CD8-positive, alpha-beta memory T cell (primary cell): ENCODE measurements at regions not wholly inside any gene's neighbourhood (a gene's known extent, or its start where the extent isn't known, plus 50 kb on each side); places are given as distances from the start of the nearest gene placed in this dataset.

Experiments used
- CTCF ChIA-PET: fragments of 350-600 bp; sonication (Branson Sonifier 250); formaldehyde crosslinking; loops from one replicate; lab custom pipeline; 2021; ENCODE audit warnings: antibody characterized with exemption; lab: Charles Lee
- POLR2A ChIA-PET: fragments of 350-600 bp; sonication (Branson Sonifier 250); formaldehyde crosslinking; loops from one replicate; lab custom pipeline; 2021; ENCODE audit warnings: antibody characterized with exemption; lab: Charles Lee
- DNase-seq, 5 donors: peaks; one replicate each; pipeline versions ENCODE4 v3.0.0 to v3.0.0-alpha.2; 2020 to 2022; ENCODE audit warnings: mixed read lengths in 1 of 5
- H3K27ac ChIP-seq: one replicate; pipeline ENCODE4 v1.7.0; 2013; ENCODE audit warnings: low read depth, mild to moderate bottlenecking, low read length, moderate library complexity
- H3K27me3 ChIP-seq: 2 replicates; pipeline ENCODE4 v1.7.0; 2013; ENCODE audit warnings: low read length, mild to moderate bottlenecking; ENCODE audit not compliant: insufficient read depth, poor library complexity, severe bottlenecking
- H3K36me3 ChIP-seq: 2 replicates; pipeline ENCODE4 v1.7.0; 2013; ENCODE audit warnings: mild to moderate bottlenecking, low read length, moderate library complexity; ENCODE audit not compliant: insufficient read depth
- H3K4me1 ChIP-seq: 2 replicates; pipeline ENCODE4 v1.7.0; 2013; ENCODE audit warnings: mild to moderate bottlenecking, low read length, moderate library complexity; ENCODE audit not compliant: insufficient read depth
- H3K4me3 ChIP-seq: 2 replicates; pipeline ENCODE4 v1.7.0; 2013; ENCODE audit warnings: mild to moderate bottlenecking, low read length
- H3K9me3 ChIP-seq: 2 replicates; pipeline ENCODE4 v1.7.0; 2013; ENCODE audit warnings: mild to moderate bottlenecking, low read length
- H3K27ac Mint-ChIP-seq, 8 donors: one replicate each; pipeline ENCODE4 v1.8.0; 2020 to 2021; ENCODE audit warnings: mixed read lengths in 8 of 8, mild to moderate bottlenecking in 6 of 8, inconsistent platforms in 3 of 8, moderate library complexity in 3 of 8
- H3K27me3 Mint-ChIP-seq, 2 donors: one replicate each; pipeline ENCODE4 v1.8.0; 2020 to 2021; ENCODE audit warnings: mixed read lengths in 2 of 2, mild to moderate bottlenecking in 1 of 2, moderate library complexity in 1 of 2
- H3K36me3 Mint-ChIP-seq, 3 donors: one replicate each; pipeline ENCODE4 v1.8.0; 2020 to 2021; ENCODE audit warnings: mixed read lengths in 3 of 3, inconsistent platforms in 1 of 3, mild to moderate bottlenecking in 1 of 3
- H3K4me1 Mint-ChIP-seq, 3 donors: one replicate each; pipeline ENCODE4 v1.8.0; 2020 to 2021; ENCODE audit warnings: mixed read lengths in 3 of 3, inconsistent platforms in 1 of 3, mild to moderate bottlenecking in 1 of 3
- H3K4me3 Mint-ChIP-seq, 7 donors: one replicate each; pipeline ENCODE4 v1.8.0; 2020 to 2021; ENCODE audit warnings: mixed read lengths in 7 of 7, mild to moderate bottlenecking in 6 of 7, moderate library complexity in 4 of 7, inconsistent platforms in 2 of 7
- H3K9me3 Mint-ChIP-seq, 5 donors: one replicate each; pipeline ENCODE4 v1.8.0; 2020 to 2022; ENCODE audit warnings: mixed read lengths in 5 of 5, mild to moderate bottlenecking in 3 of 5, moderate library complexity in 2 of 5, inconsistent platforms in 1 of 5

DNA sequence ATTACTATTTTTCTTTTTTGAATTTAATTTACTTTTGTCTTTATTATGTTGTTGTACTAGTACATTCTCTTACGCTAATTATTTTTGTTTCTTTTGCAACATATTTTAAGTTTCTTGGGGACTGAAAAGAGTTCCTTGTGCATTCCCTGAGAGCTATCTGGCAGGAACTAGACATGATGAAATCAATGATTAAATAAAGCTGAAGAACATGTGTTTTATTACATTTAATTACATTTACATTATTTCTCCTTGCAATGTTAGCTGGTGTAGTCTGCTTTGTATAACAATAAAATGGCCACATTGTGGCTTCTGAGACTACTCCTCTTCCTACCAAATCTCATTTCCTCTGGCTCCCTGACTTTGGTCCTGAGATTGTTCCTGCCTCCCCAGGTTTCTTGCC lies 244.9 kb downstream of the NDFIP2 start:
- no peaks in the 10 kb centered on the region for H3K4me1 Mint-ChIP-seq
- POLR2A ChIA-PET = no interaction called here
- CTCF ChIA-PET = no interaction called here

GRCh38 chr13:79724348-79725103 lies 243.6 kb downstream of the NDFIP2 start:
- DNase-seq = no peak
- H3K27me3 ChIP-seq = no peaks in the 10 kb centered on the region
- no peaks in the 10 kb centered on the region for H3K36me3 ChIP-seq
- H3K36me3 Mint-ChIP-seq = no peaks in the 10 kb centered on the region
- H3K4me3 ChIP-seq = no peak overlapping the region
- H3K27me3 Mint-ChIP-seq = no peaks in the 10 kb centered on the region
- H3K4me1 ChIP-seq = no peaks in the 10 kb centered on the region
- no peak overlapping the region for H3K27ac Mint-ChIP-seq
- ChIA-PET POLR2A (no interaction called here), CTCF (no interaction called here)
- H3K27ac ChIP-seq = no peak overlapping the region
- peaks cover 0 to 7% (median 0%) of the 10 kb centered on the region in 5 donors for H3K9me3 Mint-ChIP-seq
- H3K4me1 Mint-ChIP-seq = no peaks in the 10 kb centered on the region
- H3K4me3 Mint-ChIP-seq = no peak overlapping the region
- H3K9me3 ChIP-seq = no peaks in the 10 kb centered on the region

More for the DNA sequence above, 244.9 kb downstream of the NDFIP2 start:
- no peaks in the 10 kb centered on the region for H3K9me3 ChIP-seq
- no peaks in the 10 kb centered on the region for H3K4me1 ChIP-seq
- Mint-ChIP-seq H3K9me3 (peaks cover 0 to 8% (median 0%) of the 10 kb centered on the region in 5 donors), H3K27me3 (no peaks in the 10 kb centered on the region), H3K4me3 (no peak overlapping the region), H3K36me3 (no peaks in the 10 kb centered on the region), H3K27ac (no peak overlapping the region)
- no peaks in the 10 kb centered on the region for H3K36me3 ChIP-seq
- no peaks in the 10 kb centered on the region for H3K27me3 ChIP-seq
- no peak overlapping the region for H3K4me3 ChIP-seq
- no peak for DNase-seq
- no peak overlapping the region for H3K27ac ChIP-seq

GRCh38 chr13:79723519-79724024 lies 242.6 kb downstream of the NDFIP2 start:
- no peak overlapping the region for H3K27ac ChIP-seq
- Mint-ChIP-seq H3K9me3 (peaks cover 0 to 3% (median 0%) of the 10 kb centered on the region in 5 donors), H3K27me3 (no peaks in the 10 kb centered on the region), H3K27ac (no peak overlapping the region), H3K4me3 (no peak overlapping the region), H3K36me3 (no peaks in the 10 kb centered on the region), H3K4me1 (no peaks in the 10 kb centered on the region)
- no peaks in the 10 kb centered on the region for H3K9me3 ChIP-seq
- H3K4me1 ChIP-seq = no peaks in the 10 kb centered on the region
- ChIA-PET CTCF (no interaction called here), POLR2A (no interaction called here)
- no peak overlapping the region for H3K4me3 ChIP-seq
- H3K36me3 ChIP-seq = no peaks in the 10 kb centered on the region
- no peak for DNase-seq
- no peaks in the 10 kb centered on the region for H3K27me3 ChIP-seq

- no peaks in the 10 kb centered on the region for H3K9me3 ChIP-seq
- no peaks in the 10 kb centered on the region for H3K4me1 ChIP-seq
- H3K4me3 ChIP-seq = no peak overlapping the region
- H3K27ac ChIP-seq = no peak overlapping the region
- Mint-ChIP-seq H3K4me1 (no peaks in the 10 kb centered on the region), H3K4me3 (no peak overlapping the region), H3K27me3 (no peaks in the 10 kb centered on the region), H3K9me3 (peaks cover 0 to 2% (median 0%) of the 10 kb centered on the region in 5 donors), H3K27ac (no peak overlapping the region), H3K36me3 (no peaks in the 10 kb centered on the region)
- ChIA-PET CTCF (no interaction called here), POLR2A (no interaction called here)
- no peaks in the 10 kb centered on the region for H3K27me3 ChIP-seq
- DNase-seq = no peak
- no peaks in the 10 kb centered on the region for H3K36me3 ChIP-seq
Observed at GRCh38 chr13:79722885-79723445, 242.0 kb downstream of the NDFIP2 start.

GRCh38 chr13:79716191-79716590 lies 235.2 kb downstream of the NDFIP2 start:
- CTCF ChIA-PET = no interaction called here
- H3K36me3 Mint-ChIP-seq = no peaks in the 10 kb centered on the region

DNA sequence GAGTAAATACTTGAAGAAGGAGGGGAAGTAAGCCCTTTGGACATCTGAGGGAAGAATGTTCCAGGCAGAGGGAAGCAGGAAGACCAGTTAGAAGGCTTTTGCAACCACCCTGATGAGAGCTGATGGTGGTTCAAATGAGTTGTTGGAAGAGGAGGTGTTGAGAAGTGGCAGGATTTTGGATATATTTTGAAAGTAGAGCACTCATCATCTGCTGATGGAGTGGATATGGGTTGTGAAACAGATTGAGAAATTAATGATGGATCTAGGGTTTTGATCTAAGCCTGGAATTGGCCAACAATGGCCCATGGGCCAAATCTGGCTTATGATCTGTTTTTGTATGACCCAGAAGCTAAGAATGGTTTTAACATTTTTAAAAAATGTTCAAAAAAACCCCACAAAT lies 230.7 kb downstream of the NDFIP2 start:
- ChIA-PET CTCF (no interaction called here), POLR2A (no interaction called here)
- Mint-ChIP-seq H3K36me3 (no peaks in the 10 kb centered on the region), H3K9me3 (peaks cover 0 to 2% (median 0%) of the 10 kb centered on the region in 5 donors), H3K27ac (no peak overlapping the region), H3K4me1 (no peaks in the 10 kb centered on the region), H3K27me3 (peaks cover 0 to 3% of the 10 kb centered on the region in 2 donors), H3K4me3 (no peak overlapping the region)
- Histone ChIP-seq H3K9me3 (no peaks in the 10 kb centered on the region), H3K4me3 (no peak overlapping the region), H3K27ac (no peak overlapping the region), H3K4me1 (no peaks in the 10 kb centered on the region), H3K36me3 (no peaks in the 10 kb centered on the region), H3K27me3 (no peaks in the 10 kb centered on the region)
- no peak for DNase-seq

More at GRCh38 chr13:79716191-79716590, 235.2 kb downstream of the NDFIP2 start:
- DNase-seq = no peak
- Mint-ChIP-seq H3K9me3 (peaks cover 0 to 2% (median 0%) of the 10 kb centered on the region in 5 donors), H3K27me3 (peaks cover 0 to 2% of the 10 kb centered on the region in 2 donors), H3K27ac (no peak overlapping the region), H3K4me3 (no peak overlapping the region), H3K4me1 (no peaks in the 10 kb centered on the region)
- no peaks in the 10 kb centered on the region for H3K4me1 ChIP-seq
- no peaks in the 10 kb centered on the region for H3K27me3 ChIP-seq
- no peaks in the 10 kb centered on the region for H3K9me3 ChIP-seq
- no peak overlapping the region for H3K27ac ChIP-seq
- H3K36me3 ChIP-seq = no peaks in the 10 kb centered on the region
- H3K4me3 ChIP-seq = no peak overlapping the region
- POLR2A ChIA-PET = no interaction called here

DNA sequence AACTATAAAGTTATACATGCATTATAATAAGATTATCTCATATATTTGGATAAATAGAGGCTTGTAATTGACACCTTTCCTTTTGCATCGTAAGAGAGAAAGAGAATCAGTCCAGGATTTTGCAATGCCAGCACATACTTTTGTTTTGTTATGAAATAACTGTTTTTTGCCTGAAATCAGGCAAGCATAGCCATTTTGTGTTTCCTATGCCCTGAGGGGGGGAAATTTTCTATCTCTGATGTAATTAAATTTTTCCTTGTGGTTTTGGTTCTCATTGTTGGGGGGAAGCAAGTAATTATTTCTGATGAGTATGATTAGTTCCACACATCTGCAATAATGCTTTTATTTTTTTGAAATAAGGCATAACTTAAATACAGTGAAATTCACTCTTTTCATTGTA lies 229.4 kb downstream of the NDFIP2 start:
- POLR2A ChIA-PET = no interaction called here
- H3K36me3 Mint-ChIP-seq = no peaks in the 10 kb centered on the region
- DNase-seq = no peak
- Histone ChIP-seq H3K4me3 (no peak overlapping the region), H3K9me3 (no peaks in the 10 kb centered on the region), H3K27me3 (no peaks in the 10 kb centered on the region), H3K4me1 (no peaks in the 10 kb centered on the region), H3K36me3 (no peaks in the 10 kb centered on the region), H3K27ac (no peak overlapping the region)
- CTCF ChIA-PET = no interaction called here
- no peaks in the 10 kb centered on the region for H3K4me1 Mint-ChIP-seq
- no peak overlapping the region for H3K4me3 Mint-ChIP-seq
- H3K27ac Mint-ChIP-seq = no peak overlapping the region
- H3K9me3 Mint-ChIP-seq = peaks cover 0 to 2% (median 0%) of the 10 kb centered on the region in 5 donors
- H3K27me3 Mint-ChIP-seq = peaks cover 0 to 3% of the 10 kb centered on the region in 2 donors

DNA sequence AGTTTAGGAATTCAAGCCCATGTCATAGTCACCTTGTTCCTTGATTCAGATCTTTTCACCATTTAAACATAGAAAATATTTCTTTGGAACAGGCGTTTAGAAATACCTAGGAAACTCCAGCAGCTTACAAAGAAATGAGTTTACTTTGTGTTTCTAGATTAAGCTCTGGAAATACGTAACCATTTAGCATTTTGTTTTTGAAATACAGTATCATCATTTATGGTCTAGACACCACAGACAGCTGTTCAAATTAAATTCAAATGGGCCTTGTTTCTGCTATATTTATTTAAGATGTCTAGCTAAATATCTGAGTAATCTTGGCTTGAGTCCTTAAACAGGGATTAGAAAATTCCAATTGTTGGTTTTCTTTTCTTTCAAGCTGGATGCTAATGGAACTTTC lies 228.5 kb downstream of the NDFIP2 start:
- no peaks in the 10 kb centered on the region for H3K4me1 ChIP-seq
- no peak overlapping the region for H3K4me3 Mint-ChIP-seq
- DNase-seq = no peak
- H3K9me3 Mint-ChIP-seq = peaks cover 0 to 2% (median 0%) of the 10 kb centered on the region in 5 donors
- H3K4me1 Mint-ChIP-seq = no peaks in the 10 kb centered on the region
- no peak overlapping the region for H3K27ac ChIP-seq
- peak overlapping the region in 1 of 8 donors; percentile 50 for H3K27ac Mint-ChIP-seq
- CTCF ChIA-PET = no interaction called here
- no peaks in the 10 kb centered on the region for H3K27me3 ChIP-seq
- POLR2A ChIA-PET = no interaction called here
- H3K27me3 Mint-ChIP-seq = peaks cover 0 to 3% of the 10 kb centered on the region in 2 donors
- no peak overlapping the region for H3K4me3 ChIP-seq
- no peaks in the 10 kb centered on the region for H3K36me3 Mint-ChIP-seq
- no peaks in the 10 kb centered on the region for H3K9me3 ChIP-seq
- no peaks in the 10 kb centered on the region for H3K36me3 ChIP-seq
